ENCODE measurements at regions not wholly inside any gene's neighbourhood (a gene's known extent, or its start where the extent isn't known, plus 50 kb on each side); places are given as distances from the start of the nearest gene placed in this dataset.

DNA sequence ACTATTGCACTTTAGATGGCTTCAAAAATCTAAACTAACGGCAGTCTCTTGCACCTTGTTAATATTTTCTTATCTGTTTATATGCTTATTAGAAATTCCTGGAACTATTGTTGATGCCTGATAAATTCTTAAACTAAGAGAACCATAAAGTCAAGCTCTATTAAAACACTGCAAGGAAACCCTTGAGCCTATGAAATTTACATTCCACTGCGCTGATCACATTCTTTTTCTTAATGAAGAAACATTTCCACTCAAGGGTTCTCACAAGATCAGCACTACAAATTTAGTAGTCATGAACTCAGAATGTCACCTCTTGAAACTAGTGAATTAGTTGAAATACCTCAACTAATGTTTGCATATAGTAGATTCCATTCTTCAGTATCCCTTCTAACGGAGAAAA, 331.8 kb upstream of the SLC8A1 start:
- H3K9me2 ChIP-seq (replicated peaks; ENCODE audit: insufficient read depth, low read length) = no peaks in the 10 kb centered on the region
- no peak overlapping the region for H3K4me2 ChIP-seq (ENCODE audit: low read depth, low read length)
- TF ChIP-seq EZH2phosphoT487 (IDR thresholded peaks at IDR 0.05; ENCODE audit: low read length) (no peak), CTCF (IDR thresholded peaks at IDR 0.05; ENCODE audit: low read length) (no peak), EZH2 (optimal IDR thresholded peaks at IDR 0.05; ENCODE audit: low read depth, low read length) (no peak)
- no peaks in the 10 kb centered on the region for H3K79me2 ChIP-seq (ENCODE audit: low read length)
- no peak for DNase-seq
- H3K27ac ChIP-seq (ENCODE audit: low read length) = no peak overlapping the region
- no peaks in the 10 kb centered on the region for H3K9me3 ChIP-seq (replicated peaks; ENCODE audit: insufficient read depth, low read length)
- no peak overlapping the region for H3K4me3 ChIP-seq (ENCODE audit: low read length)
- H3K9ac ChIP-seq (ENCODE audit: low read length) = no peak overlapping the region
- no peaks in the 10 kb centered on the region for H3F3A ChIP-seq (ENCODE audit: insufficient read depth, low read length)
- no peaks in the 10 kb centered on the region for H3K4me1 ChIP-seq (ENCODE audit: low read length)
- no peaks in the 10 kb centered on the region for H4K20me1 ChIP-seq (ENCODE audit: insufficient read depth, low read length)
- H3K36me3 ChIP-seq (replicated peaks; ENCODE audit: insufficient read depth, low read length) = no peaks in the 10 kb centered on the region
- H3K27me3 ChIP-seq (replicated peaks; ENCODE audit: insufficient read depth, low read length) = no peaks in the 10 kb centered on the region
- no peak overlapping the region for H2AFZ ChIP-seq (ENCODE audit: low read length)

GRCh38 chr2:40786636-40787035, 334.7 kb upstream of the SLC8A1 start:
- no peak for DNase-seq
- Histone ChIP-seq H3K9ac (ENCODE audit: low read length) (no peak overlapping the region), H3K36me3 (replicated peaks; ENCODE audit: insufficient read depth, low read length) (no peaks in the 10 kb centered on the region)

GRCh38 chr2:40797120-40797519, 345.2 kb upstream of the SLC8A1 start:
- Histone ChIP-seq H3K27ac (ENCODE audit: low read length) (no peak overlapping the region), H3K4me1 (ENCODE audit: low read length) (no peaks in the 10 kb centered on the region), H3K9me3 (replicated peaks; ENCODE audit: insufficient read depth, low read length) (no peaks in the 10 kb centered on the region), H3K9me2 (replicated peaks; ENCODE audit: insufficient read depth, low read length) (no peaks in the 10 kb centered on the region), H3F3A (ENCODE audit: insufficient read depth, low read length) (no peaks in the 10 kb centered on the region), H3K36me3 (replicated peaks; ENCODE audit: insufficient read depth, low read length) (no peaks in the 10 kb centered on the region), H4K20me1 (ENCODE audit: insufficient read depth, low read length) (no peaks in the 10 kb centered on the region), H3K79me2 (ENCODE audit: low read length) (no peaks in the 10 kb centered on the region), H3K4me2 (ENCODE audit: low read depth, low read length) (no peak overlapping the region), H3K9ac (ENCODE audit: low read length) (no peak overlapping the region), H3K4me3 (ENCODE audit: low read length) (no peak overlapping the region), H3K27me3 (replicated peaks; ENCODE audit: insufficient read depth, low read length) (no peaks in the 10 kb centered on the region), H2AFZ (ENCODE audit: low read length) (no peak overlapping the region)
- TF ChIP-seq CTCF (IDR thresholded peaks at IDR 0.05; ENCODE audit: low read length) = no peak
- TF ChIP-seq EZH2phosphoT487 (IDR thresholded peaks at IDR 0.05; ENCODE audit: low read length) = no peak
- no peak for DNase-seq

More at GRCh38 chr2:40786636-40787035, 334.7 kb upstream of the SLC8A1 start:
- Histone ChIP-seq H3K4me1 (ENCODE audit: low read length) (no peaks in the 10 kb centered on the region), H3K9me2 (replicated peaks; ENCODE audit: insufficient read depth, low read length) (no peaks in the 10 kb centered on the region), H3K27me3 (replicated peaks; ENCODE audit: insufficient read depth, low read length) (no peaks in the 10 kb centered on the region), H3K4me3 (ENCODE audit: low read length) (no peak overlapping the region), H2AFZ (ENCODE audit: low read length) (no peak overlapping the region), H3F3A (ENCODE audit: insufficient read depth, low read length) (no peaks in the 10 kb centered on the region), H3K27ac (ENCODE audit: low read length) (no peak overlapping the region), H4K20me1 (ENCODE audit: insufficient read depth, low read length) (no peaks in the 10 kb centered on the region), H3K79me2 (ENCODE audit: low read length) (no peaks in the 10 kb centered on the region), H3K4me2 (ENCODE audit: low read depth, low read length) (no peak overlapping the region), H3K9me3 (replicated peaks; ENCODE audit: insufficient read depth, low read length) (no peaks in the 10 kb centered on the region)
- no peak for TF ChIP-seq EZH2 (optimal IDR thresholded peaks at IDR 0.05; ENCODE audit: low read depth, low read length)
- no peak for TF ChIP-seq CTCF (IDR thresholded peaks at IDR 0.05; ENCODE audit: low read length)
- TF ChIP-seq EZH2phosphoT487 (IDR thresholded peaks at IDR 0.05; ENCODE audit: low read length) = no peak

Measured in MM.1S (cell line).